ENCODE measurements at regions not wholly inside any gene's neighbourhood (a gene's known extent, or its start where the extent isn't known, plus 50 kb on each side); places are given as distances from the start of the nearest gene placed in this dataset.

- in situ Hi-C loops (cut with MboI; ENCODE audit: low pct_unique_long_range_greater_than_20kb, low sequenced_read_pairs, unreplicated experiment): no loop called here
- TF ChIP-seq CTCF (IDR thresholded peaks at IDR 0.05; ENCODE audit: extremely low read depth, insufficient read depth, missing control alignments): no peak
- DNase-seq (ENCODE audit: low spot score): no peak
These were observed 496.1 kb downstream of the RERGL start for GRCh38 chr12:17593715-17594406.

- TF ChIP-seq CTCF (IDR thresholded peaks at IDR 0.05; ENCODE audit: extremely low read depth, insufficient read depth, missing control alignments): no peak
- in situ Hi-C loops (cut with MboI; ENCODE audit: low pct_unique_long_range_greater_than_20kb, low sequenced_read_pairs, unreplicated experiment): no loop called here
- DNase-seq (ENCODE audit: low spot score): no peak
These were observed 497.5 kb downstream of the RERGL start for GRCh38 chr12:17592472-17592871.

GRCh38 chr12:17591005-17591681 is 498.9 kb downstream of the RERGL start:
- DNase-seq (ENCODE audit: low spot score): no peak
- in situ Hi-C loops (cut with MboI; ENCODE audit: low pct_unique_long_range_greater_than_20kb, low sequenced_read_pairs, unreplicated experiment): no loop called here
- TF ChIP-seq CTCF (IDR thresholded peaks at IDR 0.05; ENCODE audit: extremely low read depth, insufficient read depth, missing control alignments): no peak

- in situ Hi-C loops (cut with MboI; ENCODE audit: low pct_unique_long_range_greater_than_20kb, low sequenced_read_pairs, unreplicated experiment): no loop called here
- DNase-seq (ENCODE audit: low spot score): no peak
- TF ChIP-seq CTCF (IDR thresholded peaks at IDR 0.05; ENCODE audit: extremely low read depth, insufficient read depth, missing control alignments): peak; percentile 32
These were observed 501.0 kb downstream of the RERGL start for GRCh38 chr12:17588968-17589367.

- in situ Hi-C loops (cut with MboI; ENCODE audit: low pct_unique_long_range_greater_than_20kb, low sequenced_read_pairs, unreplicated experiment): no loop called here
- DNase-seq (ENCODE audit: low spot score): no peak
- no peak for TF ChIP-seq CTCF (IDR thresholded peaks at IDR 0.05; ENCODE audit: extremely low read depth, insufficient read depth, missing control alignments)
These were observed 510.6 kb downstream of the RERGL start for GRCh38 chr12:17579205-17580026.

GRCh38 chr12:17577405-17577804 is 512.6 kb downstream of the RERGL start:
- TF ChIP-seq CTCF (IDR thresholded peaks at IDR 0.05; ENCODE audit: extremely low read depth, insufficient read depth, missing control alignments): no peak
- in situ Hi-C loops (cut with MboI; ENCODE audit: low pct_unique_long_range_greater_than_20kb, low sequenced_read_pairs, unreplicated experiment): no loop called here
- no peak for DNase-seq (ENCODE audit: low spot score)
